ENCODE measurements at regions not wholly inside any gene's neighbourhood (a gene's known extent, or its start where the extent isn't known, plus 50 kb on each side); places are given as distances from the start of the nearest gene placed in this dataset.

DNA sequence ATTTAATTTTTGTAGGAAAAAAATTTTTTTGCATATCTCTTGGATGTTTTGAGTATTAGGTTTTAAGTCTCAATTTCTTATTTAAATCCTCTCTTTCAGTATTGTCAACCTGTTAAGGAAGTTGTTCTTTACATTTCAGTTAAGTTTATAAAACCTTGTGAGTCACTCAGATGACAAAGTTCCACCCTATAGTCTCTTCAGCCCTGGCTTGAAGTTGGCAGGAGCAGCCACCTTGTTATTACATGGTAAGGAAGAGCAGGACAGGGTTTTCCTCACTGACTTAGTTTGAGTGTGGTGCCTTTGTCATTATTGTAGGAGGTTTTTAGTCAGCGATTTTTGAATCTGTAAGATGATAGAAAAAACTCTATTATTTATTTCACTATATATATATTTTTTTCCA is 2143.9 kb downstream of the MRPL39 start (continued):
- no peak for TF ChIP-seq REST (IDR thresholded peaks at IDR 0.05; ENCODE audit: unreplicated experiment)
- TF ChIP-seq JUNB (IDR thresholded peaks at IDR 0.05; ENCODE audit: unreplicated experiment): no peak
- no peak for TF ChIP-seq CREB1 (CRISPR knock-in tag; IDR thresholded peaks at IDR 0.05; ENCODE audit: low read depth)
- TF ChIP-seq, protein P1, sequence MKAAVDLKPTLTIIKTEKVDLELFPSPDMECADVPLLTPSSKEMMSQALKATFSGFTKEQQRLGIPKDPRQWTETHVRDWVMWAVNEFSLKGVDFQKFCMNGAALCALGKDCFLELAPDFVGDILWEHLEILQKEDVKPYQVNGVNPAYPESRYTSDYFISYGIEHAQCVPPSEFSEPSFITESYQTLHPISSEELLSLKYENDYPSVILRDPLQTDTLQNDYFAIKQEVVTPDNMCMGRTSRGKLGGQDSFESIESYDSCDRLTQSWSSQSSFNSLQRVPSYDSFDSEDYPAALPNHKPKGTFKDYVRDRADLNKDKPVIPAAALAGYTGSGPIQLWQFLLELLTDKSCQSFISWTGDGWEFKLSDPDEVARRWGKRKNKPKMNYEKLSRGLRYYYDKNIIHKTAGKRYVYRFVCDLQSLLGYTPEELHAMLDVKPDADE (IDR thresholded peaks at IDR 0.05): no peak

- no peaks in the 10 kb centered on the region for H3K79me2 ChIP-seq (replicated peaks; ENCODE audit: insufficient read depth)
Observed at GRCh38 chr21:23455676-23456075, 2151.6 kb downstream of the MRPL39 start.

More at GRCh38 chr21:23455676-23456075, 2151.6 kb downstream of the MRPL39 start:
- H3F3A ChIP-seq (replicated peaks; ENCODE audit: low read depth): no peaks in the 10 kb centered on the region
- H3K4me1 Mint-ChIP-seq: no peaks in the 10 kb centered on the region
- no peaks in the 10 kb centered on the region for H3K36me3 ChIP-seq (ENCODE audit: insufficient read depth)
- no peak for ATAC-seq
- no peak overlapping the region for H3K4me3 Mint-ChIP-seq
- H3K4me2 ChIP-seq: no peak overlapping the region
- no peaks in the 10 kb centered on the region for H3K9me2 ChIP-seq (ENCODE audit: insufficient read depth)
- no peak overlapping the region for H3K4me3 ChIP-seq
- H3K27me3 Mint-ChIP-seq (ENCODE audit: insufficient read depth, low read depth, poor library complexity): no peaks in the 10 kb centered on the region
- no peak overlapping the region for H2AFZ ChIP-seq
- H3K27me3 ChIP-seq (ENCODE audit: insufficient read depth): no peaks in the 10 kb centered on the region
- TF ChIP-seq JUNB (IDR thresholded peaks at IDR 0.05; ENCODE audit: unreplicated experiment) (no peak), CREB1 (CRISPR knock-in tag; IDR thresholded peaks at IDR 0.05; ENCODE audit: low read depth) (no peak), EZH2phosphoT487 (IDR thresholded peaks at IDR 0.05; ENCODE audit: unreplicated experiment) (no peak), STAT1 (IDR thresholded peaks at IDR 0.05; ENCODE audit: unreplicated experiment) (no peak), REST (IDR thresholded peaks at IDR 0.05; ENCODE audit: unreplicated experiment) (no peak)
- TF ChIP-seq, protein P2, sequence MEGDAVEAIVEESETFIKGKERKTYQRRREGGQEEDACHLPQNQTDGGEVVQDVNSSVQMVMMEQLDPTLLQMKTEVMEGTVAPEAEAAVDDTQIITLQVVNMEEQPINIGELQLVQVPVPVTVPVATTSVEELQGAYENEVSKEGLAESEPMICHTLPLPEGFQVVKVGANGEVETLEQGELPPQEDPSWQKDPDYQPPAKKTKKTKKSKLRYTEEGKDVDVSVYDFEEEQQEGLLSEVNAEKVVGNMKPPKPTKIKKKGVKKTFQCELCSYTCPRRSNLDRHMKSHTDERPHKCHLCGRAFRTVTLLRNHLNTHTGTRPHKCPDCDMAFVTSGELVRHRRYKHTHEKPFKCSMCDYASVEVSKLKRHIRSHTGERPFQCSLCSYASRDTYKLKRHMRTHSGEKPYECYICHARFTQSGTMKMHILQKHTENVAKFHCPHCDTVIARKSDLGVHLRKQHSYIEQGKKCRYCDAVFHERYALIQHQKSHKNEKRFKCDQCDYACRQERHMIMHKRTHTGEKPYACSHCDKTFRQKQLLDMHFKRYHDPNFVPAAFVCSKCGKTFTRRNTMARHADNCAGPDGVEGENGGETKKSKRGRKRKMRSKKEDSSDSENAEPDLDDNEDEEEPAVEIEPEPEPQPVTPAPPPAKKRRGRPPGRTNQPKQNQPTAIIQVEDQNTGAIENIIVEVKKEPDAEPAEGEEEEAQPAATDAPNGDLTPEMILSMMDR (conservative IDR thresholded peaks at IDR 0.05; ENCODE audit: low read depth in 2 of 2): no peak
- H4K20me1 ChIP-seq (replicated peaks; ENCODE audit: insufficient read depth): no peaks in the 10 kb centered on the region
- H3K27ac ChIP-seq (ENCODE audit: low read depth): no peak overlapping the region
- no peak overlapping the region for H3K27ac Mint-ChIP-seq
- no peaks in the 10 kb centered on the region for H3K9me3 Mint-ChIP-seq
- no peaks in the 10 kb centered on the region for H3K36me3 Mint-ChIP-seq (ENCODE audit: low read depth)
- DNase-seq (ENCODE audit: low spot score): no peak
- no peaks in the 10 kb centered on the region for H3K4me1 ChIP-seq (ENCODE audit: insufficient read depth)

Measured in GM23338 (cell line).